Endothelial cell of umbilical vein (primary cell): ENCODE measurements at regions not wholly inside any gene's neighbourhood (a gene's known extent, or its start where the extent isn't known, plus 50 kb on each side); places are given as distances from the start of the nearest gene placed in this dataset.

Experiments used
- BruUV-seq: library from RNA; stranded (reverse); fragments of 400-500 nt; replicated peaks from 2 replicates; lab custom pipeline; 2021; lab: Mats Ljungman, UMichigan
- CTCF ChIA-PET: fragments of 300-600, 350-600 bp; sonication (Branson Sonifier 250); formaldehyde crosslinking; loops from one replicate; lab custom pipeline; 2021; ENCODE audit warnings: antibody characterized with exemption, inconsistent platforms; lab: Charles Lee
- POLR2A ChIA-PET: fragments of 300-600, 350-600 bp; sonication (Branson Sonifier 250); formaldehyde crosslinking; loops from one replicate; lab custom pipeline; 2021; ENCODE audit warnings: antibody characterized with exemption, inconsistent platforms; lab: Charles Lee
- DNase-seq: peaks from one replicate; pipeline ENCODE4 v3.0.0-alpha.2; 2011; ENCODE audit warnings: low read depth, low spot score
- FAIRE-seq: peaks from 2 replicates; lab custom pipeline; 2011; peaks lifted over from hg19 to GRCh38; lab: Jason Lieb, UNC
- H2AFZ ChIP-seq: 2 replicates; pipeline ENCODE4 v1.6.0; 2012; ENCODE audit warnings: low read depth, low read length, control low read depth, inconsistent platforms
- H3K27ac ChIP-seq: 2 replicates; pipeline ENCODE4 v1.5.1; 2011; ENCODE audit warnings: low read depth, mild to moderate bottlenecking, control low read depth, low read length, moderate library complexity; ENCODE audit not compliant: insufficient read depth
- H3K27me3 ChIP-seq, 2 experiments: 2 replicates each; pipeline versions ENCODE4 v1.6.0 to v1.6.1; 2011; ENCODE audit warnings: low read length in 2 of 2, mixed read lengths in 1 of 2; ENCODE audit not compliant: control insufficient read depth in 2 of 2, insufficient read depth in 2 of 2
- H3K36me3 ChIP-seq, 2 experiments: 2 replicates in 1 of 2; 3 replicates in 1 of 2; pipeline ENCODE4 v1.5.1; 2011; ENCODE audit warnings: low read length in 2 of 2, mild to moderate bottlenecking in 1 of 2, moderate library complexity in 1 of 2; ENCODE audit not compliant: control insufficient read depth in 2 of 2, insufficient read depth in 2 of 2; ENCODE audit errors: extremely low read depth in 1 of 2
- H3K4me1 ChIP-seq: 3 replicates; pipeline ENCODE4 v1.5.1; 2011; ENCODE audit warnings: mild to moderate bottlenecking, low read length; ENCODE audit not compliant: control insufficient read depth, insufficient read depth; ENCODE audit errors: extremely low read depth
- H3K4me2 ChIP-seq: 2 replicates; pipeline ENCODE4 v1.6.1; 2011; ENCODE audit warnings: low read length, control low read depth, mixed read lengths; ENCODE audit not compliant: insufficient read depth
- H3K4me3 ChIP-seq, 3 experiments: fragments of 200-600 bp in 1 of 3; sonication (generic), shearing (Covaris generic) in 1 of 3; replicated peaks in 1 of 3; 2 replicates each; pipeline ENCODE4 v1.5.1; 2011 to 2016; ENCODE audit warnings: control low read depth in 3 of 3, low read length in 3 of 3, mild to moderate bottlenecking in 2 of 3, inconsistent platforms in 1 of 3, low read depth in 1 of 3, moderate library complexity in 1 of 3; ENCODE audit not compliant: insufficient read depth in 1 of 3
- H3K79me2 ChIP-seq: 2 replicates; pipeline ENCODE4 v1.6.0; 2012; ENCODE audit warnings: low read length, inconsistent platforms; ENCODE audit not compliant: control insufficient read depth, insufficient read depth
- H3K9ac ChIP-seq: replicated peaks from 2 replicates; pipeline ENCODE3; 2011; ENCODE audit warnings: low read length, control low read depth; ENCODE audit not compliant: insufficient read depth; ENCODE audit errors: extremely low read depth
- H3K9me1 ChIP-seq: replicated peaks from 3 replicates; pipeline ENCODE4 v1.6.0; 2011; ENCODE audit warnings: mild to moderate bottlenecking, low read length; ENCODE audit not compliant: control insufficient read depth, insufficient read depth; ENCODE audit errors: extremely low read depth
- H3K9me3 ChIP-seq: replicated peaks from 2 replicates; pipeline ENCODE4 v1.5.1; 2012; ENCODE audit warnings: low read length, inconsistent platforms; ENCODE audit not compliant: control insufficient read depth, insufficient read depth
- H4K20me1 ChIP-seq: replicated peaks from 2 replicates; pipeline ENCODE3; 2011; ENCODE audit warnings: mild to moderate bottlenecking, low read length; ENCODE audit not compliant: control insufficient read depth, insufficient read depth; ENCODE audit errors: extremely low read depth
- CTCF ChIP-seq, 2 donors: IDR thresholded peaks; 1 replicate in 1 of 2; 2 replicates in 1 of 2; pipeline ENCODE4 v1.5.1; 2011; ENCODE audit warnings: low read length in 2 of 2, mild to moderate bottlenecking in 2 of 2, moderate library complexity in 2 of 2, control low read depth in 1 of 2, inconsistent platforms in 1 of 2, low read depth in 1 of 2; ENCODE audit not compliant: insufficient read depth in 1 of 2; ENCODE audit errors: extremely low read depth in 1 of 2
- EZH2 ChIP-seq: IDR thresholded peaks from 2 replicates; pipeline ENCODE4 v1.6.1; 2012; ENCODE audit warnings: borderline replicate concordance, low read depth, mild to moderate bottlenecking, moderate library complexity, low read length, inconsistent platforms; ENCODE audit not compliant: severe bottlenecking
- FOS ChIP-seq: IDR thresholded peaks from 2 replicates; pipeline ENCODE4 v1.6.1; 2011; ENCODE audit warnings: mild to moderate bottlenecking, low read length, moderate library complexity, borderline replicate concordance; ENCODE audit not compliant: insufficient read depth
- GATA2 ChIP-seq: IDR thresholded peaks from 2 replicates; pipeline ENCODE4 v1.7.0; 2011; ENCODE audit warnings: low read depth, mild to moderate bottlenecking, moderate library complexity, mixed read lengths, low read length; ENCODE audit not compliant: insufficient read length, insufficient read depth
- JUN ChIP-seq: IDR thresholded peaks from 2 replicates; pipeline ENCODE4 v1.6.1; 2011; ENCODE audit warnings: borderline replicate concordance, low read depth; ENCODE audit not compliant: insufficient read length, insufficient read depth
- MAX ChIP-seq: IDR thresholded peaks from 2 replicates; pipeline ENCODE4 v1.6.1; 2011; ENCODE audit not compliant: insufficient read depth, insufficient read length
- POLR2A ChIP-seq: IDR thresholded peaks from 2 replicates; pipeline ENCODE4 v1.6.1; 2012; ENCODE audit warnings: low read depth, mild to moderate bottlenecking, control low read depth, low read length
- POLR2AphosphoS5 ChIP-seq: IDR thresholded peaks from 2 replicates; pipeline ENCODE4 v1.6.1; 2012; ENCODE audit warnings: low read depth, mild to moderate bottlenecking, control low read depth, low read length, moderate library complexity; ENCODE audit not compliant: insufficient read depth
- dilution Hi-C: fragments of 300-500 bp; cut with MboI; formaldehyde crosslinking; loops from one replicate; pipeline ENCODE4 v1.15.0; 2019; ENCODE audit warnings: low sequenced_read_pairs; ENCODE audit not compliant: extremely low pct_ligation_motif_present
- intact Hi-C: fragments of 100-400 bp; cut with micrococcal nuclease; formaldehyde crosslinking; loops from one replicate; pipeline ENCODE4 v1.10.0; 2022

GRCh38 chr13:67990868-67991267 lies 760.7 kb upstream of the PCDH9 start:
- Histone ChIP-seq H3K9ac (no peak overlapping the region), H3K9me1 (no peaks in the 10 kb centered on the region), H3K4me2 (no peak overlapping the region), H3K9me3 (no peaks in the 10 kb centered on the region), H3K27me3 (no peaks in the 10 kb centered on the region), H3K4me1 (no peaks in the 10 kb centered on the region), H3K4me3 (no peak overlapping the region), H2AFZ (no peak overlapping the region), H3K27ac (no peak overlapping the region), H4K20me1 (no peaks in the 10 kb centered on the region), H3K36me3 (no peaks in the 10 kb centered on the region), H3K79me2 (no peaks in the 10 kb centered on the region)
- no peak for TF ChIP-seq MAX
- no peak for TF ChIP-seq JUN
- no peak for TF ChIP-seq POLR2A
- TF ChIP-seq CTCF (IDR thresholded peaks at IDR 0.05; ENCODE audit: extremely low read depth in 1 of 2, insufficient read depth in 1 of 2, low read depth in 1 of 2, low read length in 2 of 2), result no peak
- TF ChIP-seq POLR2AphosphoS5, result no peak
- no peak for TF ChIP-seq GATA2
- TF ChIP-seq FOS, result no peak
- TF ChIP-seq EZH2, result no peak
- FAIRE-seq (no peak), DNase-seq (no peak)
- POLR2A ChIA-PET, result no interaction called here
- no TSS peak for BruUV-seq
- CTCF ChIA-PET, result no interaction called here
- dilution Hi-C loops, result no loop called here
- intact Hi-C loops, result no loop called here
